ENCODE measurements at regions not wholly inside any gene's neighbourhood (a gene's known extent, or its start where the extent isn't known, plus 50 kb on each side); places are given as distances from the start of the nearest gene placed in this dataset.
A peak's percentile ranks its signal among the peaks of the same experiment; 100 is the strongest.

GRCh38 chr10:3528823-3529403, 256.1 kb downstream of the KLF6 start:
- Histone ChIP-seq H3K9me3 (no peaks in the 10 kb centered on the region), H3K27ac (peak overlapping the region in 1 of 2 donors; percentile 79), H3K27me3 (no peaks in the 10 kb centered on the region), H3K4me3 (no peak overlapping the region), H3K36me3 (no peaks in the 10 kb centered on the region), H3K4me1 (no peaks in the 10 kb centered on the region)
- no peak for DNase-seq
- TF ChIP-seq CTCF (IDR thresholded peaks at IDR 0.05) (no peak), POLR2A (IDR thresholded peaks at IDR 0.05) (no peak)
- intact Hi-C loops (cut with DNase I; ENCODE audit: low total_unique reads) = no loop called here

GRCh38 chr10:3528271-3528670, 256.7 kb downstream of the KLF6 start:
- H3K27ac ChIP-seq = peak overlapping the region; percentile 64 to 79
- intact Hi-C loops (cut with DNase I; ENCODE audit: low total_unique reads) = no loop called here

GRCh38 chr10:3527869-3528268, 257.1 kb downstream of the KLF6 start:
- no peaks in the 10 kb centered on the region for H3K4me1 ChIP-seq
- H3K4me3 ChIP-seq = no peak overlapping the region
- H3K27me3 ChIP-seq = no peaks in the 10 kb centered on the region
- TF ChIP-seq POLR2A (IDR thresholded peaks at IDR 0.05) (no peak), CTCF (IDR thresholded peaks at IDR 0.05) (no peak)
- intact Hi-C loops (cut with DNase I; ENCODE audit: low total_unique reads) = no loop called here
- H3K9me3 ChIP-seq = no peaks in the 10 kb centered on the region
- H3K36me3 ChIP-seq = no peaks in the 10 kb centered on the region
- H3K27ac ChIP-seq = peak overlapping the region; percentile 64 to 79
- no peak for DNase-seq

More at GRCh38 chr10:3528271-3528670, 256.7 kb downstream of the KLF6 start:
- H3K9me3 ChIP-seq = no peaks in the 10 kb centered on the region
- no peaks in the 10 kb centered on the region for H3K4me1 ChIP-seq
- no peaks in the 10 kb centered on the region for H3K27me3 ChIP-seq
- no peak overlapping the region for H3K4me3 ChIP-seq
- no peaks in the 10 kb centered on the region for H3K36me3 ChIP-seq
- DNase-seq = no peak
- TF ChIP-seq POLR2A (IDR thresholded peaks at IDR 0.05) (no peak), CTCF (IDR thresholded peaks at IDR 0.05) (no peak)

GRCh38 chr10:3526727-3527501, 258.1 kb downstream of the KLF6 start:
- peak overlapping the region; percentile 64 to 79 for H3K27ac ChIP-seq
- TF ChIP-seq CTCF (IDR thresholded peaks at IDR 0.05) (no peak), POLR2A (IDR thresholded peaks at IDR 0.05) (no peak)
- intact Hi-C loops (cut with DNase I; ENCODE audit: low total_unique reads) = no loop called here
- H3K4me1 ChIP-seq = no peaks in the 10 kb centered on the region
- H3K9me3 ChIP-seq = no peaks in the 10 kb centered on the region
- no peak for DNase-seq
- no peak overlapping the region for H3K4me3 ChIP-seq
- H3K27me3 ChIP-seq = no peaks in the 10 kb centered on the region
- H3K36me3 ChIP-seq = no peaks in the 10 kb centered on the region

GRCh38 chr10:3525832-3526449, 259.1 kb downstream of the KLF6 start:
- Histone ChIP-seq H3K27ac (peak overlapping the region; percentile 64 to 79), H3K27me3 (no peaks in the 10 kb centered on the region), H3K9me3 (no peaks in the 10 kb centered on the region), H3K36me3 (no peaks in the 10 kb centered on the region), H3K4me3 (no peak overlapping the region), H3K4me1 (no peaks in the 10 kb centered on the region)
- TF ChIP-seq POLR2A (IDR thresholded peaks at IDR 0.05) (no peak), CTCF (IDR thresholded peaks at IDR 0.05) (no peak)
- DNase-seq = peak; percentile 53 to 68
- intact Hi-C loops (cut with DNase I; ENCODE audit: low total_unique reads) = no loop called here
